Gastrocnemius medialis (tissue), 4 donors: ENCODE measurements at regions not wholly inside any gene's neighbourhood (a gene's known extent, or its start where the extent isn't known, plus 50 kb on each side); places are given as distances from the start of the nearest gene placed in this dataset.

ENCODE experiments used
- CTCF ChIP-seq, 5 experiments: fragments of 450-650 bp in 3 of 5; fragments of 200-600 bp in 2 of 5; sonication (generic) in 2 of 5; IDR thresholded peaks in 4 of 5; conservative IDR thresholded peaks in 1 of 5; 1 replicate in 4 of 5; 2 replicates in 1 of 5; pipeline ENCODE4 v1.5.1; 2016 to 2019; ENCODE audit warnings: antibody characterized with exemption in 5 of 5, mild to moderate bottlenecking in 3 of 5, moderate library complexity in 3 of 5
- POLR2A ChIP-seq, 2 donors: fragments of 450-650 bp; IDR thresholded peaks; one replicate each; pipeline ENCODE4 v1.6.1; 2017; ENCODE audit warnings: antibody characterized with exemption in 2 of 2, mild to moderate bottlenecking in 2 of 2, moderate library complexity in 2 of 2

- no peak for TF ChIP-seq CTCF (IDR thresholded peaks at IDR 0.05 in 4 of 5, conservative IDR thresholded peaks at IDR 0.05 in 1 of 5)
- no peak for TF ChIP-seq POLR2A (IDR thresholded peaks at IDR 0.05)
Measured at GRCh38 chr5:23433534-23434315, 73.7 kb upstream of the PRDM9 start.
